ENCODE measurements at regions not wholly inside any gene's neighbourhood (a gene's known extent, or its start where the extent isn't known, plus 50 kb on each side); places are given as distances from the start of the nearest gene placed in this dataset.

GRCh38 chr7:26100406-26101339 lies 51.3 kb upstream of the NFE2L3 start:
- peak in 1 of 2 experiments; percentile 57 for DNase-seq (ENCODE audit: low read depth in 1 of 2, low spot score in 1 of 2)
- TF ChIP-seq SPI1 (IDR thresholded peaks at IDR 0.05; ENCODE audit: borderline replicate concordance, low read depth) (peak; percentile 89), REST (IDR thresholded peaks at IDR 0.05; ENCODE audit: insufficient replicate concordance, low read depth) (no peak)
- Histone ChIP-seq H3K27me3 (ENCODE audit: insufficient read depth, poor library complexity, severe bottlenecking) (no peaks in the 10 kb centered on the region), H3K4me3 (replicated peaks; ENCODE audit: insufficient read depth, low read length) (no peak overlapping the region), H3K27ac (replicated peaks) (peak overlapping the region; percentile 96)

- no peak for TF ChIP-seq SPI1 (IDR thresholded peaks at IDR 0.05; ENCODE audit: borderline replicate concordance, low read depth)
- no peak for TF ChIP-seq GABPA (IDR thresholded peaks at IDR 0.05; ENCODE audit: low read depth)
- TF ChIP-seq CTCF (IDR thresholded peaks at IDR 0.05; ENCODE audit: insufficient read depth, low read length): no peak
- no peak for TF ChIP-seq REST (IDR thresholded peaks at IDR 0.05; ENCODE audit: insufficient replicate concordance, low read depth)
- TF ChIP-seq POLR2AphosphoS5 (IDR thresholded peaks at IDR 0.05; ENCODE audit: low read depth): no peak
- Histone ChIP-seq H3K4me3 (replicated peaks; ENCODE audit: insufficient read depth, low read length) (peak overlapping the region; percentile 37), H3K27me3 (ENCODE audit: insufficient read depth, poor library complexity, severe bottlenecking) (no peaks in the 10 kb centered on the region), H3K27ac (replicated peaks) (peak overlapping the region; percentile 96)
- peak in 1 of 2 experiments; percentile 57 for DNase-seq (ENCODE audit: low read depth in 1 of 2, low spot score in 1 of 2)
These were observed 50.4 kb upstream of the NFE2L3 start for GRCh38 chr7:26101361-26102151.

- Histone ChIP-seq H3K27ac (replicated peaks) (peak overlapping the region; percentile 96), H3K27me3 (ENCODE audit: insufficient read depth, poor library complexity, severe bottlenecking) (no peaks in the 10 kb centered on the region), H3K4me3 (replicated peaks; ENCODE audit: insufficient read depth, low read length) (peak overlapping the region; percentile 37)
- no peak for DNase-seq (ENCODE audit: low read depth in 1 of 2, low spot score in 1 of 2)
- no peak for TF ChIP-seq GABPA (IDR thresholded peaks at IDR 0.05; ENCODE audit: low read depth)
- TF ChIP-seq REST (IDR thresholded peaks at IDR 0.05; ENCODE audit: insufficient replicate concordance, low read depth): no peak
- no peak for TF ChIP-seq POLR2AphosphoS5 (IDR thresholded peaks at IDR 0.05; ENCODE audit: low read depth)
- TF ChIP-seq SPI1 (IDR thresholded peaks at IDR 0.05; ENCODE audit: borderline replicate concordance, low read depth): no peak
- no peak for TF ChIP-seq CTCF (IDR thresholded peaks at IDR 0.05; ENCODE audit: insufficient read depth, low read length)
These were observed 49.8 kb upstream of the NFE2L3 start for GRCh38 chr7:26102176-26102575.

Measured in HL-60 (cell line).